ENCODE measurements at regions not wholly inside any gene's neighbourhood (a gene's known extent, or its start where the extent isn't known, plus 50 kb on each side); places are given as distances from the start of the nearest gene placed in this dataset.

- TF ChIP-seq TSHZ2 (CRISPR knock-in tag; IDR thresholded peaks at IDR 0.05) = no peak
- TF ChIP-seq CSRNP3 (CRISPR knock-in tag; IDR thresholded peaks at IDR 0.05) = no peak
- TF ChIP-seq ZNF8 (CRISPR knock-in tag; IDR thresholded peaks at IDR 0.05) = no peak
- TF ChIP-seq ZFP30 (CRISPR knock-in tag; IDR thresholded peaks at IDR 0.05) = no peak
- no peak for TF ChIP-seq CREB5 (CRISPR knock-in tag; IDR thresholded peaks at IDR 0.05; ENCODE audit: low read depth)
- TF ChIP-seq PPARA (CRISPR knock-in tag; IDR thresholded peaks at IDR 0.05; ENCODE audit: borderline replicate concordance) = no peak
- no peak for TF ChIP-seq RARB (CRISPR knock-in tag; IDR thresholded peaks at IDR 0.05)
- no peak for TF ChIP-seq ZFP3 (CRISPR knock-in tag; IDR thresholded peaks at IDR 0.05)
Observed at GRCh38 chr1:78358165-78358564, 132.6 kb upstream of the PTGFR start.
